HCT116 (cell line): ENCODE measurements at regions not wholly inside any gene's neighbourhood (a gene's known extent, or its start where the extent isn't known, plus 50 kb on each side); places are given as distances from the start of the nearest gene placed in this dataset.

Experiments
- CEBPB ChIP-seq: IDR thresholded peaks from 2 replicates; pipeline ENCODE4 v1.6.1; 2012; ENCODE audit warnings: low read depth
- CTCF ChIP-seq, 3 experiments: fragments of 200-600 bp in 1 of 3; sonication (generic) in 1 of 3; IDR thresholded peaks in 2 of 3; conservative IDR thresholded peaks in 1 of 3; 2 replicates each; pipeline ENCODE4 v1.5.1; 2012 to 2017; ENCODE audit warnings: low read depth in 2 of 3, low read length in 2 of 3, antibody characterized with exemption in 1 of 3, borderline replicate concordance in 1 of 3, control low read depth in 1 of 3, mild to moderate bottlenecking in 1 of 3, mixed read lengths in 1 of 3, mixed run types in 1 of 3, moderate library complexity in 1 of 3; ENCODE audit not compliant: insufficient read depth in 1 of 3
- ELF1 ChIP-seq: IDR thresholded peaks from 2 replicates; pipeline ENCODE4 v1.6.1; 2012; ENCODE audit warnings: low read depth, borderline replicate concordance
- EZH2 ChIP-seq: fragments of 200-600 bp; sonication (generic); IDR thresholded peaks from 2 replicates; pipeline ENCODE4 v1.6.1; 2017; ENCODE audit warnings: antibody characterized with exemption, mixed run types
- EZH2phosphoT487 ChIP-seq: fragments of 200-600 bp; IDR thresholded peaks from 2 replicates; pipeline ENCODE4 v1.6.1; 2018; ENCODE audit warnings: antibody characterized with exemption, borderline replicate concordance
- POLR2A ChIP-seq: IDR thresholded peaks from 2 replicates; pipeline ENCODE4 v1.7.0; 2011; ENCODE audit warnings: borderline replicate concordance; ENCODE audit not compliant: insufficient read depth, insufficient read length; ENCODE audit errors: extremely low read depth
- POLR2AphosphoS5 ChIP-seq: IDR thresholded peaks from 2 replicates; pipeline ENCODE4 v1.6.1; 2011; ENCODE audit warnings: mild to moderate bottlenecking, low read depth, low read length, moderate library complexity
- RAD21 ChIP-seq: IDR thresholded peaks from 2 replicates; pipeline ENCODE4 v1.6.1; 2012; ENCODE audit warnings: low read depth, mild to moderate bottlenecking
- SP1 ChIP-seq: IDR thresholded peaks from 2 replicates; pipeline ENCODE4 v1.6.1; 2012; ENCODE audit warnings: low read depth
- ZBTB33 ChIP-seq: IDR thresholded peaks from 2 replicates; pipeline ENCODE4 v1.6.1; 2011; ENCODE audit warnings: mild to moderate bottlenecking, low read length, moderate library complexity; ENCODE audit not compliant: insufficient replicate concordance; ENCODE audit errors: extremely low read depth
- ZFX ChIP-seq: fragments of 450-650 bp; IDR thresholded peaks from 2 replicates; pipeline ENCODE4 v1.6.1; 2017

- TF ChIP-seq POLR2AphosphoS5 (no peak), POLR2A (no peak), CEBPB (no peak), CTCF (IDR thresholded peaks at IDR 0.05 in 2 of 3, conservative IDR thresholded peaks at IDR 0.05 in 1 of 3; ENCODE audit: borderline replicate concordance in 1 of 3, insufficient read depth in 1 of 3, low read depth in 2 of 3, low read length in 2 of 3) (no peak), RAD21 (no peak), EZH2 (no peak), ZFX (no peak), SP1 (no peak), ZBTB33 (no peak), EZH2phosphoT487 (no peak), ELF1 (no peak)
Observed at GRCh38 chr12:108430245-108430644, 84.8 kb upstream of the FICD start.
